ENCODE measurements at regions not wholly inside any gene's neighbourhood (a gene's known extent, or its start where the extent isn't known, plus 50 kb on each side); places are given as distances from the start of the nearest gene placed in this dataset.

DNA sequence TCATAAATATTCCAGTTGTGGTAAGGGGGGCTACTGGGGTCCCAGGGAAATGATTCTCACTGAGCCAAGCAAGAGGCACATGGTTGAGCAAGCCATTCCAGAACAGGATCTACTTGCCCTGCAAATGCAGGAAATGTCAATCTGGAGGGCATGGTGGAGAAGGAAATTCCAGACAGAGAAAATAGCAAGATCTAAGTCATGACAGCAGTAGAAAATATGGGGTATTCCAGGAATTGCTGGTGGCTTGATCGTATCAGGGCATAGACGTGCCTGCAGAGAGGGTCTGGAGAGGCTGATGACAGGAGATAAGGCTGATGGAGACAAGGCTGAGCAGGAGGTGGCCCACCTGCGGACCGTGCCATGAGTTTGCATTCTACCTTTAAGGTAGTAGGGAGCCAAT lies 566.3 kb upstream of the CADM1 start:
- ChIA-PET CTCF (no interaction called here), POLR2A (no interaction called here)
- DNase-seq (ENCODE audit: extremely low spot score), result no peak
- TF ChIP-seq, protein P1, sequence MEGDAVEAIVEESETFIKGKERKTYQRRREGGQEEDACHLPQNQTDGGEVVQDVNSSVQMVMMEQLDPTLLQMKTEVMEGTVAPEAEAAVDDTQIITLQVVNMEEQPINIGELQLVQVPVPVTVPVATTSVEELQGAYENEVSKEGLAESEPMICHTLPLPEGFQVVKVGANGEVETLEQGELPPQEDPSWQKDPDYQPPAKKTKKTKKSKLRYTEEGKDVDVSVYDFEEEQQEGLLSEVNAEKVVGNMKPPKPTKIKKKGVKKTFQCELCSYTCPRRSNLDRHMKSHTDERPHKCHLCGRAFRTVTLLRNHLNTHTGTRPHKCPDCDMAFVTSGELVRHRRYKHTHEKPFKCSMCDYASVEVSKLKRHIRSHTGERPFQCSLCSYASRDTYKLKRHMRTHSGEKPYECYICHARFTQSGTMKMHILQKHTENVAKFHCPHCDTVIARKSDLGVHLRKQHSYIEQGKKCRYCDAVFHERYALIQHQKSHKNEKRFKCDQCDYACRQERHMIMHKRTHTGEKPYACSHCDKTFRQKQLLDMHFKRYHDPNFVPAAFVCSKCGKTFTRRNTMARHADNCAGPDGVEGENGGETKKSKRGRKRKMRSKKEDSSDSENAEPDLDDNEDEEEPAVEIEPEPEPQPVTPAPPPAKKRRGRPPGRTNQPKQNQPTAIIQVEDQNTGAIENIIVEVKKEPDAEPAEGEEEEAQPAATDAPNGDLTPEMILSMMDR (IDR thresholded peaks at IDR 0.05; ENCODE audit: control extremely low read depth, extremely low read depth, low read depth, missing control alignments), result no peak

DNA sequence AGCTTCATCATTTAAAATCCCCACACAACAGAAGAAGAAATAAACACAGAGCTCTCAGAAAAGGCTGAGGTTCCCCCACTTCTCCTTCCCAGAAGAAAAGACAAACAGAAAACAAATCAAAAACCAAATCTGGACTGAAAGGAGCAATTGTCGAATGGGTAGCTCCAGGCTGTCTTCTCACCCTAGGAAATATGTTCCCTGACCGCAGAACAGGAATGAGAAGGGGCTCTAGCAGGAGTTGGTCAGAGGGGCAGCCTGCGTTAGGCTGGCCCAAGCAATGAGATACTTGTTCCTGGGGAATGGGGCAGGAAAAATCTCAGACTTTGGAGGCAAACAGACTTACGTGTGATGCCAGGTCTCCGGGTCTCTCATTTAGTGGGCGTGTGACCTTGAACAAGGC lies 562.6 kb upstream of the CADM1 start:
- DNase-seq (ENCODE audit: extremely low spot score), result no peak
- ChIA-PET POLR2A (no interaction called here), CTCF (interaction anchor here (1.1 kb wide), 1 partner anchor 41 kb away, joined by 3 read pairs; no protein-coding TSS in a partner anchor)
- TF ChIP-seq, protein P1 (IDR thresholded peaks at IDR 0.05; ENCODE audit: control extremely low read depth, extremely low read depth, low read depth, missing control alignments), result no peak

DNA sequence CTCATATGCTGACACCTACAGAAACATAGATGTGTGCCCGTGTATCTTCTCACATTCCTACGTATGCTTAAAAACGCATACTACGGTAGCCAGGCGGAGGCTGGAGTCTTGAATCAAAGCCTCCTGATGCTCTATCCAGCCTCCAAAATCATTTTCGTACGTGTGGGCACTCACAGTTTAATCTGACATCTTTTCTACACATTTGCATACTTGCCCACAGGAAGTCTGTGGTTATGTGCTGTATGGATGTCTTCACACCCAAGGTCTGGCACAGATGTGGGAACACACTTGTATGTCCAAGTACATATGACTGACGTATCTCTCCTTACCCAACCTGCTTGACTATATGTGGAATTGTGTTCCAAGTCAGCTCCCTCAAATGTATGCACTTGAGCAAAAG lies 561.8 kb upstream of the CADM1 start:
- ChIA-PET CTCF (interaction anchor here (1.1 kb wide), 1 partner anchor 40 kb away, joined by 3 read pairs; no protein-coding TSS in a partner anchor), POLR2A (no interaction called here)
- TF ChIP-seq, protein P1 (IDR thresholded peaks at IDR 0.05; ENCODE audit: control extremely low read depth, extremely low read depth, low read depth, missing control alignments), result no peak
- DNase-seq (ENCODE audit: extremely low spot score), result no peak

DNA sequence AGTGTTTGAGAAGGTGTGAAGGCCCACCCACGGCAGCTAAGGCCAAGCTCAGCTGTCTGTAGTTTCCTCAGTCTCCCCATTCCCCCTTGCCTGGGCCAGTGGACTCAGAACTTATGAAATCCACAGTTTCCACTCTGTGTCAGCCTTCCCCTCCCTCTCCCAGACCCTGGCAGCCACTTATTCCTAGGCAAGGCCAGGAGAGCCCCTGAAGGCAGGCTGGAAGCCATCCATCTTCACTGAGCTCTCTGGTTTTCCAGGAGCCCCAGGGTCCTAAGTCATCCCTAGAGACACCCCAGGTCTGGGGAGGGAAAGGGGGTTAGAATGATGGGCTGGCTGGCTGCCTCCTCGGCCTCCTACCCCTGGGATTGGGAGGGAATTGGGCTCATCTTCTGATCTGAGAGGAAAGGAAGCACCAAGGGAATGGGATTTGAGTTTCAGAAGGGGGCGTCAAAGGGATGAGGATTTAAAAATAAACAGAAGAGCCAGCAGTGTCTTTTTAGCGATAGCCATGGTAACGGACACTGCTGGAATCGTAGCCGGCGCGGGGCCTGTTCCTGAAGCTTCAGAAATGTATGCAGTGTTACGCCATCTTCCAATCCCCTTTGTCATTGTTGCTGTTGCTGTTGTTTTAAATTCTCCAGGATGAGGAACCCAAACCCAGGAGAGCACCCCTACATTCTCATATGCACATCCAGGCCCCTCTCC lies 561.1 kb upstream of the CADM1 start:
- TF ChIP-seq, protein P1 (IDR thresholded peaks at IDR 0.05; ENCODE audit: control extremely low read depth, extremely low read depth, low read depth, missing control alignments), result no peak
- ChIA-PET POLR2A (no interaction called here), CTCF (interaction anchor here (1.0 to 2.4 kb wide), 5 partner anchors 9 to 75 kb away, joined by 3 to 6 read pairs (median 4); no protein-coding TSS in a partner anchor)
- DNase-seq (ENCODE audit: extremely low spot score), result no peak

DNA sequence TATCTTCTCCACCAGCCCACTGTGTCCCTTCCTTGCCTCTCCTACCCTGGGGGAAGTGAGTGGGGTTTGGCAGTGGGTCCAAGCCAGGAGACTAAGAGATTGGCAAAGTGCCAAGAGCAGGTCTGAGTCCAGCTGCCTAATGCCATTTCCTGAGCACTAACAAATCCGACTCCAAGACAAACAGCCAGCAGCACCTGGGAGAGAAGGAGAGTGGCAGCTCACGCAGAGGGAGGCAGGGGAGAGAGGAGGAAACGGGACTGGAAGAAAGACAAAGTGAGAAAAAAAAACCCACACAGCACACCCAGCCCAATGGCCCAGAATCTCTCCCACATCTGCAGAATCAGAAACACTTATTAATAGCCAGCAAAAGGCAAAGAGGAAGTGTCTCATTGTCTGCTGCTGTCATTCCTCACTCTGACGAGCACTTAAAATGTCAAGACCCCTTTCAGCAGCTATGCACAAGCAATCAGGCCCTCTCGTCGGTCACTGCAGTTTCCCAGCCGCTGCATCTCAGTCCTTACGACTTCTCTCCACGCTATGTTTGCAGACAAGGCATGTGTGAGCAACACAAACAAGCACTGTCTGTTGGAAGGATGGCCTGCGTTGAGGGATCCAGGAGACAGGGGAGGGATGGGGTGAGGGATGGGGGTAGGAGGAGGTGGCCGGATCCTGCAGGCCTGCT lies 558.4 kb upstream of the CADM1 start:
- ChIA-PET POLR2A (no interaction called here), CTCF (interaction anchor here (0.7 to 1.4 kb wide), 2 partner anchors 12 to 14 kb away, joined by 3 read pairs; no protein-coding TSS in a partner anchor)
- TF ChIP-seq, protein P1 (IDR thresholded peaks at IDR 0.05; ENCODE audit: control extremely low read depth, extremely low read depth, low read depth, missing control alignments), result no peak
- DNase-seq (ENCODE audit: extremely low spot score), result peak; percentile 37

DNA sequence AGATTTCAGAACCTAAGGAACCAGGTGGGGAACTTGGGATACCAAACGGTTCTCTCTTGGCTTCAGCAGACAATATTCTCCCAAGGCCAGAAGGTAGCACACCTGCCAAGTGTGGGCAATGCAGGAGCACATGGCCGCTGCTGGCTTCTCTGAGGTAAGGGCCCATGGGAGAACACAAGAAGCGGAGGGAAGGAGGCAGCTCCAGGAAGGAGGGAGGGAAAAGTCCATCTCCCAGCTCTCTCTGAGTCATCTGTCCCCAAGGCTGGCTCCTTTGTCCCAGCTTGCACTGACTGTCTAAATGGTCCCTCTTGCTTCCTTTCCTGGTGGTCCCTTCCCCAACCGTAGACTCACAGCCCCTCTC lies 557.9 kb upstream of the CADM1 start:
- ChIA-PET POLR2A (no interaction called here), CTCF (interaction anchor here (0.7 to 1.4 kb wide), 2 partner anchors 13 to 14 kb away, joined by 3 read pairs; no protein-coding TSS in a partner anchor)
- DNase-seq (ENCODE audit: extremely low spot score), result no peak
- TF ChIP-seq, protein P1 (IDR thresholded peaks at IDR 0.05; ENCODE audit: control extremely low read depth, extremely low read depth, low read depth, missing control alignments), result no peak

Data from GM10248 (cell line).